Vagina (tissue), 2 donors: ENCODE measurements at regions not wholly inside any gene's neighbourhood (a gene's known extent, or its start where the extent isn't known, plus 50 kb on each side); places are given as distances from the start of the nearest gene placed in this dataset.

Experiments used
- POLR2A ChIP-seq, 2 donors: fragments of 450-650 bp; IDR thresholded peaks; one replicate each; pipeline ENCODE4 v1.6.1; 2017; ENCODE audit warnings: antibody characterized with exemption in 2 of 2, mild to moderate bottlenecking in 2 of 2, moderate library complexity in 2 of 2
- TF ChIP-seq, protein P1 (sequence below), 3 experiments: fragments of 450-650 bp in 2 of 3; fragments of 200-600 bp in 1 of 3; sonication (generic) in 1 of 3; IDR thresholded peaks; one replicate each; pipeline ENCODE4 v1.5.1; 2017 to 2019; ENCODE audit warnings: antibody characterized with exemption in 3 of 3, mild to moderate bottlenecking in 2 of 3, moderate library complexity in 2 of 3

DNA sequence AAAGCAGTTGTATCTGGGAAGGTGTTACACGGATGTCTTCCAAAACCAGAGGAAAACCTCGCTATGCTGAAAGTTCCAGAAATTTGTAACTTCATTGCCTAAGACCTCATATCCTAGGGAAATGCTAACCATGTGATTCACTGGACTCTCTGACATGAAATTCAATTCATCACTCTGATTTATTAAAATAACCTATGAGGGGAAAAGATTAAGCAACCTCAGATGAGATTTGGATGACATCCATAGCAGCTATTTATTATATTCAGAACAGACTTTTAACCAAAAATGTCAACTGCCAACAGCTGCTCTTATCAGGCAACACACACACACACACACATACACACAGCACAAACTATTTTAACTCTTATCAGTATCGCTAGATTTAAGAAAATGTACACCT lies 1006.4 kb upstream of the CTNND2 start:
- TF ChIP-seq, protein P1, sequence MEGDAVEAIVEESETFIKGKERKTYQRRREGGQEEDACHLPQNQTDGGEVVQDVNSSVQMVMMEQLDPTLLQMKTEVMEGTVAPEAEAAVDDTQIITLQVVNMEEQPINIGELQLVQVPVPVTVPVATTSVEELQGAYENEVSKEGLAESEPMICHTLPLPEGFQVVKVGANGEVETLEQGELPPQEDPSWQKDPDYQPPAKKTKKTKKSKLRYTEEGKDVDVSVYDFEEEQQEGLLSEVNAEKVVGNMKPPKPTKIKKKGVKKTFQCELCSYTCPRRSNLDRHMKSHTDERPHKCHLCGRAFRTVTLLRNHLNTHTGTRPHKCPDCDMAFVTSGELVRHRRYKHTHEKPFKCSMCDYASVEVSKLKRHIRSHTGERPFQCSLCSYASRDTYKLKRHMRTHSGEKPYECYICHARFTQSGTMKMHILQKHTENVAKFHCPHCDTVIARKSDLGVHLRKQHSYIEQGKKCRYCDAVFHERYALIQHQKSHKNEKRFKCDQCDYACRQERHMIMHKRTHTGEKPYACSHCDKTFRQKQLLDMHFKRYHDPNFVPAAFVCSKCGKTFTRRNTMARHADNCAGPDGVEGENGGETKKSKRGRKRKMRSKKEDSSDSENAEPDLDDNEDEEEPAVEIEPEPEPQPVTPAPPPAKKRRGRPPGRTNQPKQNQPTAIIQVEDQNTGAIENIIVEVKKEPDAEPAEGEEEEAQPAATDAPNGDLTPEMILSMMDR (IDR thresholded peaks at IDR 0.05) = no peak
- no peak for TF ChIP-seq POLR2A (IDR thresholded peaks at IDR 0.05)
